C4-2B (cell line): ENCODE measurements at regions not wholly inside any gene's neighbourhood (a gene's known extent, or its start where the extent isn't known, plus 50 kb on each side); places are given as distances from the start of the nearest gene placed in this dataset.
"Not testable (repeated sequence)": the region's sequence is repeated elsewhere in the genome, so short reads cannot be mapped to it uniquely, and the experiment has no call there.

ENCODE experiments used
- H3K27ac ChIP-seq: fragments of 450-650 bp; 2 replicates; pipeline ENCODE4 v1.5.1; 2017
- CTCF ChIP-seq: fragments of 450-650 bp; conservative IDR thresholded peaks from 2 replicates; pipeline ENCODE4 v1.5.1; 2017; ENCODE audit warnings: mild to moderate bottlenecking
- ZFX ChIP-seq: fragments of 450-650 bp; IDR thresholded peaks from 2 replicates; pipeline ENCODE4 v1.6.1; 2017

GRCh38 chr10:109341986-109342385, 581.3 kb downstream of the XPNPEP1 start:
- H3K27ac ChIP-seq, result no peak overlapping the region
- TF ChIP-seq CTCF, result no peak
- no peak for TF ChIP-seq ZFX

- H3K27ac ChIP-seq, result no peak overlapping the region
- TF ChIP-seq CTCF (peak; percentile 20), ZFX (no peak)
Observed at GRCh38 chr10:109328001-109328400, 595.3 kb downstream of the XPNPEP1 start.

GRCh38 chr10:109327266-109327665, 596.0 kb downstream of the XPNPEP1 start:
- no peak overlapping the region for H3K27ac ChIP-seq
- no peak for TF ChIP-seq CTCF
- TF ChIP-seq ZFX, result no peak

GRCh38 chr10:109324721-109325120, 598.6 kb downstream of the XPNPEP1 start:
- TF ChIP-seq CTCF (no peak), ZFX (no peak)
- no peak overlapping the region for H3K27ac ChIP-seq

- no peak overlapping the region for H3K27ac ChIP-seq
- TF ChIP-seq CTCF (no peak), ZFX (no peak)
Observed at GRCh38 chr10:109317746-109318366, 605.5 kb downstream of the XPNPEP1 start.

- not testable (repeated sequence) for H3K27ac ChIP-seq
Observed at GRCh38 chr10:109314016-109314415, 609.3 kb downstream of the XPNPEP1 start.

GRCh38 chr10:109312555-109312954, 610.8 kb downstream of the XPNPEP1 start:
- not testable (repeated sequence) for H3K27ac ChIP-seq

GRCh38 chr10:109308971-109309370, 614.3 kb downstream of the XPNPEP1 start:
- no peak overlapping the region for H3K27ac ChIP-seq
- TF ChIP-seq CTCF (no peak), ZFX (no peak)

GRCh38 chr10:109307102-109307501, 616.2 kb downstream of the XPNPEP1 start:
- not testable (repeated sequence) for H3K27ac ChIP-seq
